BE2C (cell line): ENCODE measurements at regions not wholly inside any gene's neighbourhood (a gene's known extent, or its start where the extent isn't known, plus 50 kb on each side); places are given as distances from the start of the nearest gene placed in this dataset.

Experiments used
- DNase-seq: peaks from one replicate; pipeline ENCODE4 v3.0.0-alpha.2; 2020
- H3K27me3 ChIP-seq: fragments of 250-450 bp; sonication (Bioruptor Pico); 2 replicates; pipeline ENCODE4 v1.5.1; 2020; ENCODE audit warnings: mild to moderate bottlenecking
- H3K36me3 ChIP-seq: fragments of 250-450 bp; sonication (Bioruptor Pico); 2 replicates; pipeline ENCODE4 v1.5.1; 2020; ENCODE audit warnings: mild to moderate bottlenecking
- H3K4me1 ChIP-seq: fragments of 250-450 bp; sonication (Bioruptor Pico); 2 replicates; pipeline ENCODE4 v1.5.1; 2020
- H3K4me3 ChIP-seq: 2 replicates; pipeline ENCODE4 v1.5.1; 2011; ENCODE audit warnings: low read depth, low read length
- H3K9me3 ChIP-seq: fragments of 250-450 bp; sonication (Bioruptor Pico); 2 replicates; pipeline ENCODE4 v1.5.1; 2020
- CTCF ChIP-seq: IDR thresholded peaks from 2 replicates; pipeline ENCODE4 v1.5.1; 2012; ENCODE audit warnings: mild to moderate bottlenecking, low read depth, low read length

GRCh38 chr9:108662956-108663355 lies 192.8 kb downstream of the ACTL7B start:
- Histone ChIP-seq H3K4me1 (no peaks in the 10 kb centered on the region), H3K9me3 (no peaks in the 10 kb centered on the region; the same call in 1 of the 2 replicates), H3K27me3 (no peaks in the 10 kb centered on the region), H3K36me3 (no peaks in the 10 kb centered on the region), H3K4me3 (no peak overlapping the region)
- no peak for TF ChIP-seq CTCF
- no peak for DNase-seq

GRCh38 chr9:108662091-108662875 lies 193.5 kb downstream of the ACTL7B start:
- no peak for DNase-seq
- Histone ChIP-seq H3K36me3 (no peaks in the 10 kb centered on the region), H3K27me3 (no peaks in the 10 kb centered on the region), H3K9me3 (no peaks in the 10 kb centered on the region; the same call in 1 of the 2 replicates), H3K4me1 (no peaks in the 10 kb centered on the region), H3K4me3 (no peak overlapping the region)
- TF ChIP-seq CTCF = no peak

- DNase-seq = no peak
- Histone ChIP-seq H3K36me3 (no peaks in the 10 kb centered on the region), H3K4me1 (no peaks in the 10 kb centered on the region), H3K4me3 (no peak overlapping the region), H3K27me3 (no peaks in the 10 kb centered on the region), H3K9me3 (no peaks in the 10 kb centered on the region; the same call in 1 of the 2 replicates)
- TF ChIP-seq CTCF = no peak
These were observed 199.2 kb downstream of the ACTL7B start for GRCh38 chr9:108656566-108656965.

GRCh38 chr9:108655818-108656217 lies 200.0 kb downstream of the ACTL7B start:
- Histone ChIP-seq H3K4me3 (no peak overlapping the region), H3K9me3 (no peaks in the 10 kb centered on the region; the same call in 1 of the 2 replicates)

GRCh38 chr9:108654566-108654965 lies 201.2 kb downstream of the ACTL7B start:
- Histone ChIP-seq H3K4me1 (no peaks in the 10 kb centered on the region), H3K27me3 (no peaks in the 10 kb centered on the region), H3K9me3 (no peaks in the 10 kb centered on the region; the same call in 1 of the 2 replicates), H3K36me3 (no peaks in the 10 kb centered on the region), H3K4me3 (no peak overlapping the region)
- no peak for TF ChIP-seq CTCF
- no peak for DNase-seq

More at GRCh38 chr9:108655818-108656217, 200.0 kb downstream of the ACTL7B start:
- H3K27me3 ChIP-seq = no peaks in the 10 kb centered on the region
- no peak for DNase-seq
- no peak for TF ChIP-seq CTCF
- no peaks in the 10 kb centered on the region for H3K36me3 ChIP-seq
- no peaks in the 10 kb centered on the region for H3K4me1 ChIP-seq

- Histone ChIP-seq H3K9me3 (no peaks in the 10 kb centered on the region), H3K27me3 (no peaks in the 10 kb centered on the region), H3K36me3 (no peaks in the 10 kb centered on the region), H3K4me1 (no peaks in the 10 kb centered on the region), H3K4me3 (no peak overlapping the region)
- DNase-seq = no peak
- no peak for TF ChIP-seq CTCF
These were observed 202.9 kb downstream of the ACTL7B start for GRCh38 chr9:108652851-108653250.
